ENCODE measurements at regions not wholly inside any gene's neighbourhood (a gene's known extent, or its start where the extent isn't known, plus 50 kb on each side); places are given as distances from the start of the nearest gene placed in this dataset.

GRCh38 chr12:76634133-76634532 is 74.6 kb upstream of the OSBPL8 start:
- CTCF ChIA-PET = interaction anchor here (2.0 to 6.7 kb wide), 2 partner anchors 157 to 377 kb away, joined by 4 to 42 read pairs; no protein-coding TSS in a partner anchor

GRCh38 chr12:76636121-76636692 is 76.6 kb upstream of the OSBPL8 start:
- ChIA-PET CTCF (interaction anchor here (0.8 to 2.0 kb wide), 5 partner anchors 14 to 375 kb away, joined by 3 to 8 read pairs (median 5); no protein-coding TSS in a partner anchor), POLR2A (no interaction called here)
- TF ChIP-seq CTCF (IDR thresholded peaks at IDR 0.05; ENCODE audit: insufficient read depth, low read length, missing control alignments) = no peak
- no peak for DNase-seq (ENCODE audit: low read depth, low spot score)
- no peak overlapping the region for H3K4me3 ChIP-seq (ENCODE audit: low read depth, low read length)

More at GRCh38 chr12:76634133-76634532, 74.6 kb upstream of the OSBPL8 start:
- no peak for TF ChIP-seq CTCF (IDR thresholded peaks at IDR 0.05; ENCODE audit: insufficient read depth, low read length, missing control alignments)
- POLR2A ChIA-PET = no interaction called here
- H3K4me3 ChIP-seq (ENCODE audit: low read depth, low read length) = no peak overlapping the region
- DNase-seq (ENCODE audit: low read depth, low spot score) = no peak

- DNase-seq (ENCODE audit: low read depth, low spot score) = no peak
- TF ChIP-seq CTCF (IDR thresholded peaks at IDR 0.05; ENCODE audit: insufficient read depth, low read length, missing control alignments) = no peak
- CTCF ChIA-PET = interaction anchor here (1.0 to 1.2 kb wide), 6 partner anchors 8 to 373 kb away, joined by 3 to 5 read pairs (median 4); no protein-coding TSS in a partner anchor
- POLR2A ChIA-PET = no interaction called here
- no peak overlapping the region for H3K4me3 ChIP-seq (ENCODE audit: low read depth, low read length)
These were observed 78.2 kb upstream of the OSBPL8 start for GRCh38 chr12:76637807-76638206.

- no peak for DNase-seq (ENCODE audit: low read depth, low spot score)
- no peak overlapping the region for H3K4me3 ChIP-seq (ENCODE audit: low read depth, low read length)
- ChIA-PET POLR2A (no interaction called here), CTCF (no interaction called here)
- no peak for TF ChIP-seq CTCF (IDR thresholded peaks at IDR 0.05; ENCODE audit: insufficient read depth, low read length, missing control alignments)
These were observed 80.1 kb upstream of the OSBPL8 start for GRCh38 chr12:76639646-76640045.

- H3K4me3 ChIP-seq (ENCODE audit: low read depth, low read length) = no peak overlapping the region
- CTCF ChIA-PET = no interaction called here
- no peak for TF ChIP-seq CTCF (IDR thresholded peaks at IDR 0.05; ENCODE audit: insufficient read depth, low read length, missing control alignments)
- DNase-seq (ENCODE audit: low read depth, low spot score) = no peak
- POLR2A ChIA-PET = no interaction called here
These were observed 81.5 kb upstream of the OSBPL8 start for GRCh38 chr12:76641073-76641472.

GRCh38 chr12:76641961-76642360 is 82.4 kb upstream of the OSBPL8 start:
- no peak for TF ChIP-seq CTCF (IDR thresholded peaks at IDR 0.05; ENCODE audit: insufficient read depth, low read length, missing control alignments)
- CTCF ChIA-PET = no interaction called here
- H3K4me3 ChIP-seq (ENCODE audit: low read depth, low read length) = no peak overlapping the region
- no peak for DNase-seq (ENCODE audit: low read depth, low spot score)
- POLR2A ChIA-PET = no interaction called here

Measured in AG04449 (cell line).